HG02884 (cell line): ENCODE measurements at regions not wholly inside any gene's neighbourhood (a gene's known extent, or its start where the extent isn't known, plus 50 kb on each side); places are given as distances from the start of the nearest gene placed in this dataset.

Source experiments
- ATAC-seq: cut with Tn5 transposase; IDR thresholded peaks from one replicate; pipeline ENCODE4 v1.9.1; 2021; ENCODE audit warnings: mild to moderate bottlenecking, moderate library complexity; ENCODE audit not compliant: unreplicated experiment

DNA sequence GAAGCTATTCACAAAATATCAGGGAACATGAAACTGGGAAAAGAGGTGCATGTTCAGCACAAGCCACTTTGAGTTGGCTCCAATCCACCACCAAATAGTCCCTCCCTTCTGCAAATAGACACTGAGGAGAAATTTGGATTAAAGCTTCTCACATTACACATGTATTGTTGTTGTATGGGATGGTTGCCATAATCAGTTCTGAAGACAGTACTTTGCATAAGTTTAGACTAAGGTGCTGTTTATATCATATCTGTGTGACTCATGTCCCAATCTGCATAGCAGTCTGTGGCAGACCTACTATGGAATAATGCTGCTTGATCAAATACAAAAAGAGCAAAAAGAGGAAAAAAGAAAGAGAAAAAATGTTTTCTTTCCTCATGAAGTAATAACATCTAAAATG lies 376.7 kb upstream of the DDI1 start:
- no peak for ATAC-seq

DNA sequence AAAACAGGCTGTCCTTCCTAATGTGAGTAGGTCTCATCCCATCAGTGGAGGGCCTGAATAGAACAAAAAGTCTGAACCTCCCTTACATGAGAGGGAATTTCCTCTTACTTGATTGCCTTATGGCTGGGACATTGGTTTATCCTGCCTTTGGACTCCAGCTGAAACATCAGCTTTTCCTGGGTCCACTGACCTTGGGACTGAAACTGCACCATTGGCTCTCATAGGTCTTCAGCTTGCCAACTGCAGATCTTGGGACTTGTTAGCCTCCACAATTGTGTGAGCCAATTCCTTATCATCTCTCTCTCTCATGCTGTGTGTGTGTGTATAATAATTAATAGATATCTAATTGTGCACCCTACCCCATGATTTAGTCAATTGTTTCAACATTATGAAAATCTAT lies 375.3 kb upstream of the DDI1 start:
- no peak for ATAC-seq

DNA sequence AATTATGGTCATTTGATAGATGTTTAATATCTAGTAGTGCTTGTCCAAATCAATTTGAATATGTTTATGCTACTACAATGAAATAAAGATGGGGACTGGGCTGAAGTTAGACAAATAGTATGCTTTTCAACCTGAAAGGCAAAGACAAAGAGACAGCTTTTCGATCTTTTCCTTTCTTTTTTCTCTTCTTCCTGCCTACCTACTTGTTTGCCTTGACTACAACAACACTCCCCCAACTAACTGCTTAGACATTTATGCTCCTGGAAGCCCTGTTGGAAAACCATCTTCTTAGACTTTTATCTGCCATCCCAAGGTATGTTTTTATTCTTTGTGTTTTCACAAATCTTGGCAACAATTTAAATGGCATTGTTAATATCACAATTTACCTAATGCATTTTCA lies 374.4 kb upstream of the DDI1 start:
- no peak for ATAC-seq

DNA sequence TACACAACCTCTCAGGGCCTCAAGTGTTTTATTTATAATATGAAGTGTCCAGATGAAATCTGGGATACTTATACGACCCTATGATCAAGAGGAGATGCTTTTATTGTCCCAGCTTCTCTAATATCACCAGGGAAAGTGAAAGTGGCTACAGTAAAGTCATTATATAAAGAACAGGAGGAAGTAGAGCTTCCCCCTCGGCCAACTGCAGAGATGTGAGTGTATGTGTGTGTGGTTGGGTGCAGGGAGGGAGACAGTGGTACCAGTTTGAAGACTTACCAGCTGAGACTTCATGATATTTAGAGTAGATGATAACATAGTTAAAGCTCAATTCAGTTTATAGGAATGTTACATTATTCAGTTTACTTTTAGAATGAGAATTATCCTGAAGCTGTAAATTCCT lies 373.6 kb upstream of the DDI1 start:
- ATAC-seq: peak; percentile 75

DNA sequence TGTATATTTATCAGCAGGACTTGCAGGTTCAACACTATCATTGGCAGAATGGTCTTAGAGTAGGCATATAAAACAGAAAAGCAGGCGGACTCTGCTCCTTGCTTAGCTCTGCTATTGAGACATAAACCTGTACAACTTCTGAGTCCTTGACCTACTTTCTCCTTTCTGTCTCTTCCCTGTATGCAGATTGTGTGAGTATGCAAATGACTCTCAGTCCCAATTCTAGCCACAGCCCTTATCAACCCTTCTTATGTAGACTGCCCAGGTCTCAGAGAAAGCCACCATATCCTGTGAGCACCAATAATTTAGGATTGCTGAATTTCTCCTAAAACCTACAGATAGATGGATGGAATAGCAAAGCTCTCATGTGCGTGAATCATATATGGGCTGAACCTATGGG lies 367.6 kb upstream of the DDI1 start:
- ATAC-seq: no peak

DNA sequence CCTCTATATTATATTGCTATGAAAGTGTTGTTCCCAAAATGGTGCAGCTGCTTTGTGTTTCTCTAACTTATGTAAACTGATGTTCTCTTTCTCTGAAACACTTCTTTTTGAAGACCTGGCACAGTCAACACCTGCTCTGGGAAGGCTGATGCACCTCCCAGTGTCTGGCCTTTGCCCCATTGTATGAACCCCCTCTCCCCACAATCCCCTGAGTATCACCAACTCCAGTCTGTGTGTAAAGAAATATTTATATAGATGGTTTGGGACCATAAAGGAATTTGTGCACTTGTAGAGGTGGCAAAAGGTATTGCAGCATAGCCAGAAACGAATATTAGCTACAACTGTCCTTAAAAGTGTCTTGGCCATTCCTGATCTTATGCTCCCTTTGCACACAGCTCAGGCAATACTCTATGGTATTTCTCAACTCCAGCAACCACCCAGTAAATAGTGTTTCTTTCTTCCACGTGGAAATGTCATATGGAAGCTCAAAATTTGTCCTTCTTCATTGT lies 365.2 kb upstream of the DDI1 start:
- no peak for ATAC-seq

DNA sequence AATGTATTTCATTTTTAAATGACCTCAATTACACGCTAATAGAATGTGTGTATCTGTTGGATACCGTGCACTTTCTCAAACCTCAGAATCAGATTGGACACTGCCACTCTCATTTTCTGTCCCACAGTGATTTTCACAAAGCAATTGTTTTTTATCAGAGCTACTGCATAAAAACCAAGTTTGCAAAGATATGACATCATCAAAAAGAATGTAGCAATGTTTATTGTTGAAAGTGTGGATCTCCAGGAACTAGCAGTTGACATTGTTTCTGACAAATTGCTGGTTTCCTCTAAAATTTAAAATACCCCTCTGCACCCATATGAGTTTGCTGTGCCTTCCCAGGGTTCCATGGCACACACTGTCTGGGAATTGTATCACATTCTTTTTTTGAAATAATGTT lies 362.7 kb upstream of the DDI1 start:
- ATAC-seq: no peak

DNA sequence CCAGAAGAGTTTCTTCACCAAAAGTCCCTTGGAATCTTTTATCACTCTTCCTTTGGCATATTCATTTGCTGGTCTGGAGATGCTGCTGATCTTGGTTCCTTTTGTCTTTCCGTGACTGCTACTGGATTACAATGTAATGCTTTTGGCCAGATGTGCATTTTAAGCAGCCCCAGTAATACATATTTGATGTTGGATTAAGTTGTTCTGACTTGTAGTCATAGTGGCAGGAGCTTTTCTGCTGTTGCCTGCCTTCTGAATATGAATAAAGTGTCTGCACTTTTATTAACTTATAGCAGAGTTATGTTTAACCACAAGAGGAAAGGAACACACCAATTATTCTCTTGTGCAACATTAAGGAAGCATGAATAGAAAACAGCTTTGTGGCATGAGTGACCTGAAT lies 360.0 kb upstream of the DDI1 start:
- no peak for ATAC-seq

DNA sequence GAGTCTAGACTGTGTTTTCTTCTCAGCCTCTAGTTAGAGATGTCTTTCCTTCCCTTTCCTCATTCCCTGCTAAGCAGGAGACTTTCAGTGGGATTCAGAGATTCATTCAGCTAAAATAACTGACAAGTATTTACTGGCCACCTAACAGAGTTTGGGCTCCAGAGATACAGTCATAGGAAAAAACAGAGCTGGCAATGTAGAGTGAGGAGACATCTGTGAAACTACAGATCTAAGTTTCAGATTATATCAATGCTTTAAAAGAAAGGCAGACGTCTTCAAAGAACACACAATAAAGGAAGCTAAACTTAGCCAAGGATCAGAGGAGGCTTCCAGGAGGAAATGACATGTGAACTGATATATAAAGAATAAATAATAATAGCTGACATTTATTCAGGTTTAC lies 355.6 kb upstream of the DDI1 start:
- ATAC-seq: no peak

DNA sequence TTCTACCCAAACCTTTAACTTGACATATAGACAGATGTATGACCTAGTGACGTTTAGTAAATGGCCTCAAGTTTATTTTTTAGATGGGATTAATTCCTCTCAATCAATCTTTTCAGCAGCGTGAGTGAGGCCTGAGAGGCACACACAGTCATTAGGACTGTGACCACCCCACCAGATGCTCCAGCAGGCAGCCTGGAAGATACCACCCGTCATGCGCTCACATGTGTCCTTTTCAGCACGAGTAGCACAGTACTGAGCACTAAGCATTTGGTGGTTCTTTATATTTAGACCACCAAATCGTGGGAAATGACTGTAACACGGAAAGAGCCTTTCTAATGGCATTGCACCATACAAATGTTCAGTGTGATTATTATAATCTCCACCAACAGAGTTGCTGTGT lies 354.6 kb upstream of the DDI1 start:
- ATAC-seq: peak; percentile 19

DNA sequence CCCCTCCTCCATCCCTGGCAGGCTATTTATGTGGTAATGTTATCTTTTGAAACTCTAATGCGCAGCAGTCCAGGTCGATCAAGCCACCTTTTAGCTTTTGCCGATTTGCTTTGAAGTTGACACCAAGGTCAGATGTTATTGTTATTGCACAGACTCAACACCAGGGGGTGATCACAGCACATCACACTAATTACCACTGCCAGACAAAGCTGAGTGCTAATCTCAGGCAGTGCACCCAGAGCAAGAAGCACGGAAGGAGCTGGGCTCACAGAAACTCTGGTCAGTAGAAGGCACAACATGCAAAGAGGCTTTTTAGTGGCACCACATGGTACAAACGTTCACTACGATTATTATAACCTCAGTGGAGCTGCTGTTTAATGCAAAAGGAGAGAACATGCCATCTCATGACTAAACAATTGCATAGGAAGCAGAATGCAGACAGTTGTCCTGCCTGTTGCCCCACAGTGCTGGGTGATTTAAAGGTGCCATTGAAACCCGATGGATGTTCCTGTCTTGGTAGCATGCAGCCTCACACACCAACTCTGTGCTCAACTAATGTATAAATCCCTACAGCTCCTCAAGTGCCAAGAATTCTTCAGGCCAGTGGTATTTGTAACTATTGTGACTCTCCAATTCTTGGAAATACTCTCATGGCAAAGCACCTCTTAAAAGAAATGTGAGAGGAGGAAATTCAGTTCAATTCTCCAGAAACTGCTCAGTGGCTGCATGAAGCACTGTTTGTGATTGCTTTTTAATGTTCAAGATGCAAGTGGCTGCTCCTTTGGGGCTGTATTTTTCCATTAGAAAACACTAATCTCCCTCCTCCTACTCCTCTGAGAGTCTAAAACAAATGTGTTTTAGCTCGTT lies 353.9 kb upstream of the DDI1 start:
- peak; percentile 98 for ATAC-seq

DNA sequence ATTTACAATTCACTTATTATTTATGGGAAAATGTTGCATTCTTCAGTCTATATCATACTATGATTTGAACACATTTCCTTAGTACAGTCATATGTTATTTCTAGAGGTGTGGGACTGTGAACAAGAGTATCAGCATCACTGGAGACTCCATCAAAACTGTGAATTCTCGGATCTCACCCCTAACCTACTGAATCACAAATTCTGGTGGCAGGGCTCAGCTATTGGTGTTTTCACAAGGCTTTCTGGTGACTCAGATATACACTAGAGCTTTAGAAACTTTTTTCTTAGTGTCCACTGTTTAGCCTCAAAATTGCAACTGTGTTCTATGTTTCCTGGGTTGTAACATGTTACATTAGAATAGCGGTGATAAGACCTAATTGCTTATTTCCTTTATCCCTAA lies 352.9 kb upstream of the DDI1 start:
- no peak for ATAC-seq

DNA sequence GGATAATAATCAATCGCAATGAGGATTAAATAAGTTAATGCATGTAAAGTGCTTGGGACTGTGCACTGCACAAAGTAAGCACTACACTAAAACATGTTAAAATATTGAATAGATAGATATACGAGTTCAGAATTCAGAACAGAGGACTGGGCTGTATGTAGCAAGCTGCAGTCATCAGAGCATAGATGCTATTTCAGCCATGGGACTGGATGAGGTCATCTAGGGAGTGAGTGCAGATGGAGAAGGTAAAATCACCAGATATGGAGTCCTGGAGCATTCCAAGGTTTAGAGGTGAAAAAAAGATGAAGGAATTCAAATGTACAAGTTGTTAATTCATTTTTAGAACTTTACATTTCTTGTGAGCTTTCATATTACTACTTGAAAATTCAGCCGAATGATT lies 347.5 kb upstream of the DDI1 start:
- ATAC-seq: no peak

DNA sequence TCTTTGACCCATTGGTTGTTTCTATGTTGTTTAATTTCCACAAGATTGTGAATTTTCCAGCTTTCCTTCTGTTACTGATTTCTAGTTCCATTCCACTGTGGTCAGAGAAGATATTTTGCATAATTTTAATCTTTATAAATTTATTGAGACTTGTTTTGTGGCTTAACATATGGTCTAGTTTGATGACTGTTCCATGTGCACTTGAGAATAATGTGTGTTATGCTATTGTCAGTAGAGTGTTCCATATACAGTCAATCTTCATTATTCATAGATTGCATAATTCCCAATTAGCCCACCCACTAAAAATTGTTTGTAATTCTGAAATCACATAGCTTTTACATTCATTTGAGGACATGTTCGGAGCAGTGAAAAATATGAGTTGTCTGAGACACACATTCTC lies 346.1 kb upstream of the DDI1 start:
- ATAC-seq: no peak

DNA sequence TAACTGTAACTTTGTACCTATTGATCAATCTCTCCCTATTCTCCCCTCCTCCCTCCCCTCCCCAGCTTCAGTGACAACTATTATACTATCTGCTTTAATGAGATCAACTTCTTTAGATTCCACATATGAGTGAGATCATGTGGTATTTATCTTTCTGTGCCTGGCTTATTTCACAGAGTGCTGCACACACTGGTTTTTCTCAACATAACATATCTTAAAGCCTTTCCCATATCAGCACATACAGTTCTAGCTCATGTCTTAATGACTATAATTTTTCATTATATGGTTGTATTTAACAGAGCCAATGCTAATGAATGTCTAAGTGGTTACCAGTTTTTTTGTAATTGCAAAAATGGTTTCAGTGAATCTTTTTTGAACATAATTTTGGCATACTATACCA lies 340.3 kb upstream of the DDI1 start:
- no peak for ATAC-seq

DNA sequence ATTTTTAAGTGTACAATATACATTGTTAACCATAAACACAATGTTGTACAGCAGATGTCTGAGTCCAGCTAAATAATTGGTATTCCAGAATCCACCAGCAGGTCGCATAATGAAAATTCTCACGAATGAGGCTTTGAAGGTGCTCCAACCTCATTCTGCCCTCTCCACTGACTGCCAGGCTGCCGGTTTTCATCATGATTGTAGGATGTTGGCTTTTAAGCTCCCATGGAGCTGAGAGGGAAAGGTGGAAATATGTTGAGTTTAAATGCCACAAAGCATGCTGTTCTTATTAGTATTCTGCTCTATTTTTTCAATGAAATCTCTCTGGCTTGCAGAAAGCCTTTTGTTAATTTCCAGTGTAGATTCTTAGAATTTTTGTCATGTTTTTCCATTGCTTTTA lies 337.2 kb upstream of the DDI1 start:
- ATAC-seq: no peak

DNA sequence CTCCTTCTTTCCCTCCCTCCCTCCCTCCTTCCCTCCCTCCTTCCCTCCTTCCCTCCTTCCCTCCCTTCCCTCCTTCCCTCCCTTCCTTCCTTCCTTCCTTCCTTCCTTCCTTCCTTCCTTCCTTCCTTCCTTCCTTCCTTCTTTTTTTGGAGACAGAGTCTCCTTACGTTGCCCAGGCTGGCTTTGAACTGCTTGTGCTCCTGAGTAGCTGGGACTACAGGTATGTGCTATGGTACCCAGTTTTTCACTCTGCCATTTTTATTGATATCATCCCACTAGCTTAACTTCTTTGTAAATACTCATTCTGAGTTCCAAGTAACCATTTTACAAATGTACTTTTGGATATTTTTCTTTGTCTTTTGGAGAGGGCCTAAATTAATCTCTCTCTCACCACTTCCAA lies 336.8 kb upstream of the DDI1 start:
- no peak for ATAC-seq

DNA sequence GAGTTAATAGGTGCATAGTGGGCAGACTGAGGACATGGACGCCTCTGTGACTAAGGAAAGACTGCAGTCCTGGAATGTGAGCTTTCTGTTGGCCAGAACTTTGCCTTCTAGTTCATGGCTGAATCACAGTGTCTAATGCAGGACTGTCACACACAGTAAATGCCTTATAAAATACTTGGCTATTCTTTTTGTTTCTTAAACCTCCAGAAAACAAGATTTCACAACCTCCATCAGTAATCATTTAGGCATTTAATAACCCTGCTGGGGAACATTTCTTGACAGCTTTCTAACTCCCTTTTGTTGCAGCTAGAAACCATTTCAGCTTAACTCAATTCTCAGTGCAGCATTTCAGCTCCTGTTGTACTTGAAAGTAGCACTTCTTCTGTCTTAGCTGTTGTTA lies 335.8 kb upstream of the DDI1 start:
- no peak for ATAC-seq

DNA sequence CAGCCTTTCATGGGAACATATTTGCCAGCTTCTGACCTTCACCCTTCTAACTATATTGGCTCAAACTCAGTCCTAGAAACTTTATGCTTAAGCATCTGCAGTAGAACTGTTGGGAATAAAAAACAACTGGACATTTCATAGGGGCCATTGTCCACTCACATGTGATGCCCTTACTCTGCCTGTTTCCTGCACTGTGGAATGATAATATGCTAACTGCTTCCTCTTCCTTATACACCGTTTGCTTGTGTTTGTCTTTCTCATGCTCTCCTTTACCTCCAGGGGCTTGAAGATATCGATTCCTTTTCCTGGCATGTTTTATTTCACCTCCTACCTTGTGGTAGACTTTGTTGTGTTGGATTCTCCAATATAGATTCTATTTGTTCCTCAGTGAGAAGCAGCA lies 333.0 kb upstream of the DDI1 start:
- no peak for ATAC-seq

DNA sequence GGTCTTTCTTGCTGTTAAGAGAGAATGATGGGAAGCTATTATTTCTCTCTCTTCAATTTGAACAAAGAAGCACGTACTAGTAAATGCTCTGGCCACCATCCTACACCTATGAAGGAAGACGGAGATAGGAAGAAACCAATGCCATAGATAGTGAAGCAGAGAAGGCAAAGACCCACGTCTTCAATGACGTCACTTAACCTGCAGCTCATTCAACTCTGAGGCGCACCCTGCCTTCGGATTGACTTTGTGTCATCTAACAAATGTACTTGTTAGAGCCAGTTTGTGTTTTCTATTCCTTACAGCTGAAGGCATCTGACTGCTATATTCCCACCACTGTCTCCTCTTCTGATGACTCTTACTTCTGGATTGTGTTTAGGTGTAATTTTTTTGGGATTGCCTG lies 332.5 kb upstream of the DDI1 start:
- no peak for ATAC-seq

DNA sequence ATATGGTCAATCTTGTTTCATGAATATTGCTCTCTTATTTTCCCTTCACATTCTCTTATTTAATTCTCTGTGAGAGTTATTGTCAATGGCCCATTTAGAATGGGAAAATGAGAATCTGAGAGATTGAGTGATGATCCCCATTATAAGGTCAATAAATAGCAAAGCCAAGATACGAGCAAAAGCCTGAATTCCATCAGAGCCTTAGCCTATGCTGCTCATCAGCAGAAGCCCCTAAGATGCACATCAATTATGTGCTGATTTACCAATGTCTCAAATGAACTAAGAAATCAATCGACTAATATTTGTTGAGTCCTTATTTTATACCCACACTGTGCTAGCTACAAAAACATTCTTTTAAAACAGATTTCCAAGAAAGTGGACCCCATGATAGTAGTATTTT lies 330.8 kb upstream of the DDI1 start:
- no peak for ATAC-seq

DNA sequence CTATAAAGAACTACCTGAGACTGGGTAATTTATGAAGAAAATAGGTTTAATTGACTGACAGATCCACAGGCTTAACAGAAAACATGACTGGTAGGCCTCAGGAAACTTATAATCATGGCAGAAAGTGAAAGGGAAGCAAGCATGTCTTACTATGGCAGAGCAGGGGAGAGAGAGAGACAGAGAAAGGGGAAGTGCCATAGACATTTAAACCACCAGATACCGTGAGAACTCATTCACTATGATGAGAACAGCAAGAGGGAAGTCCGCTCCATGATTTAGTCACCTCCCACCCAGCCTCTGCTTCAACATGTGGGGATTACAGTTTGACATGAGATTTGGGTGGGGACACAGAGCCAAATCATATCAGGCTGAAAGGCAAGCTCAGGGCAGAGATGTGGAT lies 327.1 kb upstream of the DDI1 start:
- peak; percentile 63 for ATAC-seq

DNA sequence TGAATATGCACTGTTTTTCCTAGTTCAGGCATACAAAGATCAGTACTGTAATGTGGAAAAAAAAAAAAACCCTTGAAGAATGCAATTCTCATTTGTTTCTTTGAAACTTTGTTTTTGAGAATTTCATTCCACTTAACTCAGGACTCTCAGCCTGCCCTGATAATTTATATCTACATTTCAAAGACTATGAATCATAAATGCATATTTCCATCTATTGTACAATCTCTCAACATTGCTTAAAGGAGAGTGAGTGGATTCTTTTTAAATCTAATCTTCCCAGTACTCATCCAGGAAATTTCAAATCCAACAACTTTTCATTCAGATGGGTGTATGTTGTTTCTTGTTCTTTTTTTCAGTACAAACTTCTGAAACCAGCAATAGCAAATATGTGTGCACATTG lies 322.2 kb upstream of the DDI1 start:
- ATAC-seq: no peak
